Keratinocyte (primary cell): ENCODE measurements at regions not wholly inside any gene's neighbourhood (a gene's known extent, or its start where the extent isn't known, plus 50 kb on each side); places are given as distances from the start of the nearest gene placed in this dataset.

Source experiments
- DNase-seq: peaks from one replicate; pipeline ENCODE4 v3.0.0-alpha.2; 2011; ENCODE audit warnings: low read depth, missing footprints, low spot score
- FAIRE-seq: peaks from 2 replicates; lab custom pipeline; 2011; peaks lifted over from hg19 to GRCh38; lab: Jason Lieb, UNC
- H2AFZ ChIP-seq: 2 replicates; pipeline ENCODE4 v1.6.0; 2012; ENCODE audit warnings: low read length, control low read depth, inconsistent platforms; ENCODE audit not compliant: control insufficient read depth
- H3K27ac ChIP-seq: 2 replicates; pipeline ENCODE4 v1.5.1; 2011; ENCODE audit warnings: low read length; ENCODE audit not compliant: control insufficient read depth, insufficient read depth
- H3K27me3 ChIP-seq: 3 replicates; pipeline ENCODE4 v1.6.0; 2011; ENCODE audit warnings: low read length; ENCODE audit not compliant: control insufficient read depth, insufficient read depth; ENCODE audit errors: extremely low read depth
- H3K36me3 ChIP-seq, 2 experiments: 2 replicates in 1 of 2; 3 replicates in 1 of 2; pipeline ENCODE4 v1.5.1; 2011; ENCODE audit warnings: low read length in 2 of 2, mild to moderate bottlenecking in 1 of 2; ENCODE audit not compliant: control insufficient read depth in 2 of 2, insufficient read depth in 2 of 2; ENCODE audit errors: extremely low read depth in 1 of 2
- H3K4me1 ChIP-seq: 3 replicates; pipeline ENCODE4 v1.5.1; 2011; ENCODE audit warnings: low read length; ENCODE audit not compliant: control insufficient read depth, insufficient read depth; ENCODE audit errors: extremely low read depth
- H3K4me2 ChIP-seq: 3 replicates; pipeline ENCODE4 v1.6.0; 2011; ENCODE audit warnings: low read depth, low read length; ENCODE audit not compliant: control insufficient read depth, insufficient read depth; ENCODE audit errors: extremely low read depth
- H3K4me3 ChIP-seq, 3 experiments: fragments of 200-600 bp in 1 of 3; sonication (generic) in 1 of 3; 2 replicates in 2 of 3; 3 replicates in 1 of 3; pipeline ENCODE4 v1.5.1; 2011 to 2016; ENCODE audit warnings: low read length in 3 of 3, mild to moderate bottlenecking in 3 of 3, control low read depth in 2 of 3, inconsistent platforms in 1 of 3, low read depth in 1 of 3, mixed read lengths in 1 of 3, mixed run types in 1 of 3, moderate library complexity in 1 of 3; ENCODE audit not compliant: control insufficient read depth in 2 of 3, insufficient read depth in 2 of 3; ENCODE audit errors: extremely low read depth in 1 of 3
- H3K79me2 ChIP-seq: 2 replicates; pipeline ENCODE4 v1.6.0; 2012; ENCODE audit warnings: low read length; ENCODE audit not compliant: control insufficient read depth, insufficient read depth
- H3K9ac ChIP-seq: 3 replicates; pipeline ENCODE4 v1.6.0; 2011; ENCODE audit warnings: low read length; ENCODE audit not compliant: control insufficient read depth, insufficient read depth; ENCODE audit errors: extremely low read depth
- H3K9me1 ChIP-seq: 3 replicates; pipeline ENCODE4 v1.6.0; 2011; ENCODE audit warnings: low read length; ENCODE audit not compliant: control insufficient read depth, insufficient read depth; ENCODE audit errors: extremely low read depth
- H3K9me3 ChIP-seq: 2 replicates; pipeline ENCODE4 v1.5.1; 2012; ENCODE audit warnings: low read depth, low read length; ENCODE audit not compliant: control insufficient read depth
- H4K20me1 ChIP-seq: 3 replicates; pipeline ENCODE4 v1.6.0; 2011; ENCODE audit warnings: low read length; ENCODE audit not compliant: control insufficient read depth, insufficient read depth; ENCODE audit errors: extremely low read depth
- CTCF ChIP-seq, 3 experiments: IDR thresholded peaks in 1 of 3; conservative IDR thresholded peaks in 1 of 3; optimal IDR thresholded peaks in 1 of 3; 2 replicates in 2 of 3; 3 replicates in 1 of 3; pipeline versions ENCODE3 to v1.5.1; 2011; ENCODE audit warnings: low read length in 3 of 3, mild to moderate bottlenecking in 3 of 3, moderate library complexity in 2 of 3, control low read depth in 1 of 3, inconsistent platforms in 1 of 3; ENCODE audit not compliant: insufficient read depth in 2 of 3; ENCODE audit errors: extremely low read depth in 1 of 3
- EZH2 ChIP-seq: IDR thresholded peaks from one replicate; pipeline ENCODE4 v1.6.1; 2012; ENCODE audit warnings: inconsistent platforms, mild to moderate bottlenecking, low read length, moderate library complexity
- dilution Hi-C: fragments of 300-500 bp; cut with MboI; formaldehyde crosslinking; loops from one replicate; pipeline ENCODE4 v1.7.0; 2020; ENCODE audit warnings: low sequenced_read_pairs; ENCODE audit not compliant: extremely low pct_ligation_motif_present

GRCh38 chr4:106698621-106699195, 330.1 kb upstream of the GIMD1 start:
- dilution Hi-C loops, result no loop called here

GRCh38 chr4:106695501-106696262, 327.1 kb upstream of the GIMD1 start:
- H3K4me3 ChIP-seq, result no peak overlapping the region
- no peaks in the 10 kb centered on the region for H3K36me3 ChIP-seq
- DNase-seq (no peak), FAIRE-seq (no peak)
- no peak overlapping the region for H2AFZ ChIP-seq
- no peak overlapping the region for H3K9ac ChIP-seq
- dilution Hi-C loops, result no loop called here
- H3K4me2 ChIP-seq, result no peak overlapping the region
- no peak overlapping the region for H3K27ac ChIP-seq
- TF ChIP-seq CTCF (optimal IDR thresholded peaks at IDR 0.05 in 1 of 3, IDR thresholded peaks at IDR 0.05 in 1 of 3, conservative IDR thresholded peaks at IDR 0.05 in 1 of 3; ENCODE audit: extremely low read depth in 1 of 3, insufficient read depth in 2 of 3, low read length in 3 of 3) (no peak), EZH2 (no peak)
- H3K4me1 ChIP-seq, result peaks cover 6% of the 10 kb centered on the region
- no peaks in the 10 kb centered on the region for H4K20me1 ChIP-seq
- H3K9me1 ChIP-seq, result no peaks in the 10 kb centered on the region
- H3K79me2 ChIP-seq, result no peaks in the 10 kb centered on the region
- no peaks in the 10 kb centered on the region for H3K27me3 ChIP-seq
- peaks cover 4% of the 10 kb centered on the region for H3K9me3 ChIP-seq

More at GRCh38 chr4:106698621-106699195, 330.1 kb upstream of the GIMD1 start:
- TF ChIP-seq CTCF (optimal IDR thresholded peaks at IDR 0.05 in 1 of 3, IDR thresholded peaks at IDR 0.05 in 1 of 3, conservative IDR thresholded peaks at IDR 0.05 in 1 of 3; ENCODE audit: extremely low read depth in 1 of 3, insufficient read depth in 2 of 3, low read length in 3 of 3) (no peak), EZH2 (no peak)
- no peaks in the 10 kb centered on the region for H3K27me3 ChIP-seq
- no peaks in the 10 kb centered on the region for H3K9me1 ChIP-seq
- no peaks in the 10 kb centered on the region for H3K36me3 ChIP-seq
- H3K9me3 ChIP-seq, result no peaks in the 10 kb centered on the region
- no peak overlapping the region for H2AFZ ChIP-seq
- H3K27ac ChIP-seq, result no peak overlapping the region
- H3K9ac ChIP-seq, result no peak overlapping the region
- no peak overlapping the region for H3K4me3 ChIP-seq
- no peaks in the 10 kb centered on the region for H4K20me1 ChIP-seq
- no peaks in the 10 kb centered on the region for H3K79me2 ChIP-seq
- DNase-seq (no peak), FAIRE-seq (no peak)
- H3K4me2 ChIP-seq, result no peak overlapping the region
- peaks cover 6% of the 10 kb centered on the region for H3K4me1 ChIP-seq
